Activated naive CD4-positive, alpha-beta T cell (primary cell): ENCODE measurements at regions not wholly inside any gene's neighbourhood (a gene's known extent, or its start where the extent isn't known, plus 50 kb on each side); places are given as distances from the start of the nearest gene placed in this dataset.
A peak's percentile ranks its signal among the peaks of the same experiment; 100 is the strongest.
"Not testable (repeated sequence)": the region's sequence is repeated elsewhere in the genome, so short reads cannot be mapped to it uniquely, and the experiment has no call there.

Experiments used
- DNase-seq, 4 experiments: peaks; one replicate each; lab custom pipeline; 2025; lab: John Stamatoyannopoulos, UW

GRCh38 chr13:52324831-52325230 is 81.1 kb downstream of the THSD1 start:
- not testable (repeated sequence) for DNase-seq

- DNase-seq, result no peak
Measured at GRCh38 chr13:52319876-52320275, 86.1 kb downstream of the THSD1 start.

- not testable (repeated sequence) for DNase-seq
Measured at GRCh38 chr13:52309833-52310232, 96.1 kb downstream of the THSD1 start.

GRCh38 chr13:52306336-52306735 is 99.6 kb downstream of the THSD1 start:
- DNase-seq, result not testable (repeated sequence)

GRCh38 chr13:52303098-52303497 is 102.9 kb downstream of the THSD1 start:
- DNase-seq, result not testable (repeated sequence)

GRCh38 chr13:52302688-52303087 is 103.3 kb downstream of the THSD1 start:
- not testable (repeated sequence) for DNase-seq

- DNase-seq, result not testable (repeated sequence)
Measured at GRCh38 chr13:52301810-52302400, 104.1 kb downstream of the THSD1 start.

- not testable (repeated sequence) for DNase-seq
Measured at GRCh38 chr13:52298079-52298661, 107.8 kb downstream of the THSD1 start.

GRCh38 chr13:52288891-52289290 is 117.1 kb downstream of the THSD1 start:
- DNase-seq, result not testable (repeated sequence)

- DNase-seq, result not testable (repeated sequence)
Measured at GRCh38 chr13:52281387-52281786, 122.0 kb upstream of the NEK3 start.

- DNase-seq, result not testable (repeated sequence)
Measured at GRCh38 chr13:52279408-52279807, 120.0 kb upstream of the NEK3 start.

GRCh38 chr13:52254299-52254698 is 94.9 kb upstream of the NEK3 start:
- not testable (repeated sequence) for DNase-seq

GRCh38 chr13:52240752-52241151 is 81.4 kb upstream of the NEK3 start:
- not testable (repeated sequence) for DNase-seq

- peak in 1 of 4 experiments; percentile 5 for DNase-seq
Measured at GRCh38 chr13:52235900-52236595, 76.7 kb upstream of the NEK3 start.

- not testable (repeated sequence) for DNase-seq
Measured at GRCh38 chr13:52234928-52235327, 75.5 kb upstream of the NEK3 start.

- not testable (repeated sequence) for DNase-seq
Measured at GRCh38 chr13:52223063-52223462, 63.7 kb upstream of the NEK3 start.

- DNase-seq, result not testable (repeated sequence)
Measured at GRCh38 chr13:52213920-52214319, 54.5 kb upstream of the NEK3 start.

GRCh38 chr13:52212886-52213285 is 53.5 kb upstream of the NEK3 start:
- not testable (repeated sequence) for DNase-seq

- DNase-seq, result not testable (repeated sequence)
Measured at GRCh38 chr13:52211416-52211776, 52.0 kb upstream of the NEK3 start.

- not testable (repeated sequence) for DNase-seq
Measured at GRCh38 chr13:52210564-52211415, 51.4 kb upstream of the NEK3 start.
